HK-2 (cell line): ENCODE measurements at regions not wholly inside any gene's neighbourhood (a gene's known extent, or its start where the extent isn't known, plus 50 kb on each side); places are given as distances from the start of the nearest gene placed in this dataset.
A peak's percentile ranks its signal among the peaks of the same experiment; 100 is the strongest.

ENCODE experiments used
- DNase-seq: peaks from one replicate; pipeline ENCODE4 v3.0.0-alpha.2; 2018; ENCODE audit not compliant: unreplicated experiment

DNA sequence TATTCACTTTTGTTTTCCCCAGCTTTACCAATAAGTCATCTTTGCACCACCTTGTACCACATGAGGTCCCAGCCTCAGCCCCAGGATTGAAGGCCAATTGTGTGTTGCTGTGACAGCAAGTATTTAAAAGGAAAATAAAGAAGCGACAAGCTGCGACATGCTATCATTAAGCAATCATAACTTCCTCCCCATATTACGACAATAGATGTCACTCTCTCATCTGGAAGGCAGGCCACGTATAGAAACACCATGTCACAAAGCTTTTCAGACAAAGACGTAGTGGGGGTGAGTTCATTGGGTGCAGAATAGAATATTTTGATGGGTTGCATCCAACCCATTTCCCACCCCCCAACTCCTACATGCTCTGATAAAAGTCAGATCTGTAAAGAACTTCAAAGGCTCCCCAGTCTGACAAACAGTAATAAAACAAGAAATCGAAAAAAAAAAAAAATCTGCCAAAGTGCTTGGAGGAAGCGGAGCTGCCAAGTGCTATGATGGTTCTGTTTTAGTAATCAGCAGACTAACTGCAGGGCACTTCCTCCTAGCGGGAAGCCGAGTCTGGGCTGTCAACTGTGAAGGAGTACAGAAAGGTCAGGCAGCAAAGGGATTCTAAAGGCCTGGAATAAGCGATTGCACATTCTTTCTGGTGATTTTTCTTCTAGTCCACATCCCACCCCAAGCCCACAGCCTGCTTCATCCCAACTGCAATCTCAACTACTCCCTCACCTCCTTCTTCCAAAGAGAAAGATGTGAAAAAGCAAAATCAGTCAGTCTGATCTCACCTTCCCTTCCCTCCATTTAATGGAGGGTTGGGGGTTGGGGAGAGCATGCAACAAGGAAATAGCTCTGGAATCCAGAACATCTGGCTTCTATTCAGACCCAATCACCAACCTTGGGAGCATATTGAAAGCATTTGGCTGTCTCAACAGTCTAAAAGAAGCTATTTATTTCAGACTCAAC, 131.4 kb upstream of the UBASH3B start:
- DNase-seq: no peak

DNA sequence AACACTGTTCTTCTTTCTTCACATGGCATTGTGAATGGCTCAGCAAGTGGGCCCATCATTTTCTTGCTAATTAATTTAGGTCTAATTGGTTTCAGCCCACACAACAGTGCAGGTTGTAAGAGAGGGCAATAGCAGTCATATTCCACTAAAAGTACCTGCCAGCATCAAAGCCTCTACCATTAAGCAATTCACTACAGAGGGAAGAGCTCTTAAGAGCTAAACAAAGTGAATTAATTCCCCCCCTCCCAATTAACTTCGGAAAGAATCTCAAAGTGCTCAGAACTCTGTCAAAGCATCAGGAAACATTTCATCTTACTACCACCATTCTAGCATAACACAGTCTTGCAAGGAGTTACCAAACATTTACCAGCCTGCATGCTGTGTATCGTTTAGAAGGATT, 133.9 kb upstream of the UBASH3B start:
- no peak for DNase-seq

DNA sequence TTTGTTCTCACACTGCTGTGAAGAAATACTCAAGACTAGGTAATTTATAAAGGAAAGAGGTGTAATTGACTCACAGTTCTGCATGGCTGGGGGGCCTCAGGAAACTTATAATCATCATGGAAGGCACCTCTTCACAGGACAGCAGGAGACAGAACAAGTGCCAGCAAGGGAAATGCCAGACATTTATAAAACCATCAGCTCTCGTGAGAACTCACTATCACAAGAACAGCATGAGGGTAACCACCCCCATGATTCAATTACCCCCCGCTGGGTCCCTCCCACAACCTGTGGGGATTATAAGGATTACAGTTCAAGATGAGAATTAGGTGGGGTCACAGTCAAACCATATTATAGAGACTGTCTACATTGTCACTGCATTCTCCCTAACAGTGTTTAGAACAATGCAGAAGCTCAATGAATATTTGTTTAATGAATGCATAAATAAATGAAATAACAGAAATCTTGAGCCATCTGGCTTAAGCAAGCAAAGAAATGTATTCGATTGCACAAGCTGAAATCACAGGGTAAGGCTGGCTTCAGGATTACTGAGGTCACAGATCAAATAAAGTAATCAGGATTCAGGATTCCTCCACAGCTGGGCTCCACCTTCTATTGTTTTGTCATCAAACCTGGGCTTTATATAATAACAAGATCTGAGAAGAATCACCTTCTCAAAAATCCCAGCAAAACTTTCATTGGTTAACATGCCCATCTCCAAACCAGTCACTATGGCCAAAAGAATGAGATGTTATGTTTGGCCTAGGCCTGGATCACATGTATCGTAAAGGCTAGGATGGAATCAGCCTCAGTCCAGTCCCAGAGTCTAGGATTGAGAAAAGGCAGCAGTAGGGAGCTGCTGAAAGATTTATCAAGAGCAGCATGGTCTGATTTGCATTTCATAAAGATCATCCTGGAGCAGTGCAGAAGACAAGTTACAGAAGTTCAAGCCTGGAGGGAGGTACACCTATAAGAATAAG, 137.8 kb upstream of the UBASH3B start:
- DNase-seq: no peak

DNA sequence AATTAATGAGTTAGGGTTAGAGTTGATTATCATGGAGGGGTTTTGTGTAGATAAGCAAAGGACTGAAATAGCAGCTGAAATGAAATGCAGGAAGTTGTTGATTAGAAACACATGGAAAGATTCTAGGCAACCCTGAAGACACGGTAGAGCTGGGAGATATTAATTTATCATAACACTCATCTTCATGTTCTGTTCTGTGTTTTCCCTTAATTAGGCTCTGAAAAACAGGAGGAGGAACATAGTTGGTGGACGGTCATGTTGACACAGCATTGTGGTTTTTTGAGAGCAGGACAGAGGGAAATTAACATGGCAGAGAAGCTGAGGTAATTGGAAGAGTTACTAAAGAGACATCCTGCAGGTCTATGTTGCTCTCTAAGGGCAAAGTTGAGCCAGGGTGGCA, 138.8 kb upstream of the UBASH3B start:
- DNase-seq: no peak

DNA sequence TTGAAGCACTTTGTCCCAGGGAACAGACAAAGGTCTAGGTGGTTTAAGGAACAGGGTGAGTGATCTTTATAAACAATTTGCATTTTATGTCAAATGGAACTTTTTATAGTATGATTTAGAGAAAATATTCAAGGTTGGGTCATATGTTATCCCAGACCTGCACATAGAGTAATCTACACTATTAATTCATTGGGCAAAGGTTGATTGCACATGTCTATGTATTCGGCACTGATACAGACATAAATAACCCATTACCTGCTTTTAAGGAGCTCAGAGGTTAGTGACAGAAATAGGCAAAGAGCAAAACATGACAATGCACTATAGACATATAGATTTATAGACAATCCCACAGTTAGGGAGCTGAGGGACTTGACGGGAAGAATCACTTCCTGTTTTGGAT, 141.5 kb upstream of the UBASH3B start:
- DNase-seq: no peak

DNA sequence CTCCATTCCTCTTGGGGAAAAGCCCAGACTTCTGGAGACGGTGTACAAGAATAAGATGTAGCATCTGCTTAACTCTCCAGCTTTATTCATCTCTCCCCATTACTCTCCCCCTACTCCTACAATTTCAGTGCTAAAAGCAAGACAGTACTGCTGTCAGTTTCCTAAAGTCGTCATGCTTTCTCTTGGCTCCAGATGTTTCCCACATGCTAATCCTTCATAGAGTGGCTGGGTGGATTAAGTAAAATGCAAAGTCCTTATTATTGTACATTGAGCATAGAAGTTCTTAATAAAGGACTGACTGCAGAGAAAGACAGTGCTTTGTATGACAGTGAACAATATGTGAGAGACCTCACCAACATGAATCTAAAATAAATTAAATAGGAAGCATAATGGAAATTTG, 142.2 kb upstream of the UBASH3B start:
- DNase-seq: no peak

DNA sequence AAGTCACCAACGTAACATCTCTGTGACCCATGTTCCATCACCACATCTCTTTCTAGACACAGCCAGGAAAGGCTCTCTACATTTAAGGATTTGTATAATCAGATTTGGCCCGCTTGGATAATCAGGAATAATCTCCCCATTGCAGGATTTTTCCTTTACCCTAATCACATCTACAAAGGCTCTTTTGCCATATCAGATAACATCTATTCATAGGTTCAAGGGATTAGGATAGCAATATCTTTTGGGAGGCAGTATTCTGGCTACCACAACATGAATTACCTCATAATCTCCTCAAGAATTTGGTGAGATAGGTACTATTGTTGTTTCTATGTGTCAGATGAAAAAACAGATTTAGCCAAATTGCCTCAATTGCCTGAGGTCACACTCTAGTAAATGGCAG, 142.8 kb upstream of the UBASH3B start:
- DNase-seq: no peak

DNA sequence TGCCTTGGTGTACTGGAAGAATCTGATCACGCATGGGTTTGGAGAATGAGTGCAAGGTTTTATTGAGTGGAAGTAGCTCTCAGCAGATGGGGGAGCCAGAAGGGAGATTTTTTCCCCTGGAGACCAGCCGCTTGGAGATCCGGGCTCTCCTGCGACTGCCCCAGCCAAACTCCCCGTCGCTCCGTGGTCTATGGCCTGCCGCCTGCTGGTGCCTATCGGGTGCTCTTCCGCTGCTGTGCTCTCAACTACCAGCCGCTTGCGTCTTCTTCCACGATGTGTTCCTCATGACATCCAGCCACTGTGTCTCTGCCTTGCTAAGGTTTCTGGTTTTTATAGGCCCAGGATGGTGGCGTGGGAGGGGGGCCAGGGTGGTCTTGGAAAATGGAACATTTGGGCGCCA, 145.6 kb upstream of the UBASH3B start:
- DNase-seq: no peak

DNA sequence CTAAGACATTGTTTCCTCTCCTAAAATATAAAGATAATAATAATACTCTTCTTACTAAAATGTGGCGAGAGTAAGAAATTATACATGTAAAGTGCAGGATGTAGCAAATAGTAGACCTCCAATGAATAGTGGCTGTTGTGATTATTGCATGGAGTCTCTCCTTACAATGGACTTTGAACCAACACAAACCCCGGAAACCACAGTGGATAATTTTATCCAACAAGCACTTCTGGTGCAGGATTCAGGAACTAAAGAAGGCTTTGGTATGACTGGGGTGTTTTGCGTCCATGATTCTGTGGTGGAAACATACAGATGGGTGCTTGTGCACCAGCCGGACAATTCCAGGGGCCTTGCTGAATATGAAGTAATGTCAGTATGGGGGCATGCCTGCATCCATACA, 146.4 kb upstream of the UBASH3B start:
- no peak for DNase-seq

DNA sequence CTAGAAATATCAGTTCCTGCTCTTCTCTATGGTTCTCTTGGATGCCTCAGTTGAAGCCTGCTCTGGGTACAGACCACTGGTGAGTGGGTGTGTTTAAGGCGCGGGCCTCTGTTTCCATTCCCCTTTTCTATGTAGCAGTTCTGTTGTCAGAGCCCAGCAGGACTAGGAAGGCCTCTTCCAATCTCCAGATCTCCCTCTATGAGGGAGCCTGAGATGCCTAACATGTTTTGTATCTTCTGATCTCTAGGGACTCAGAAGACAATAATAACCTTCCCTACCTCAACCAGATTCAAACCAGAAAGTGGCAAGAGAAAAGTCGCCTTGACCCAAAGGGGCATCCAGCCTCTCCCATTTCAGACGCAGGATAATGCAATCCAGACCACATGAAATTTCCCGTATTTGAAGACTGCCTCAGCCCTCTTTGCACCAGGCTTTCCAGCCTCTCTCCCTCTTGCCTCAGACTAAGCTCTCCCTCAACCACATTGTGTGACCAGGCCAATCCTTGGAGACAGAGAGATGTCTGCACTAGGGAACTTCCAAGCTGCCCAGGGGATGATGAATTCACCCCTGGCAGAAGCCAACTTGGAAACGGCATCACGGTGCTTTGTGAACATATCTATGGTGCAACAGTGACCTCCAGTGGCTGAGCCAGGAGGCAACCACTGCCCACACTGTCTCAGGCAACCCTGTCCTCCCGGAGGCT, 150.1 kb upstream of the UBASH3B start:
- peak; percentile 47 for DNase-seq

DNA sequence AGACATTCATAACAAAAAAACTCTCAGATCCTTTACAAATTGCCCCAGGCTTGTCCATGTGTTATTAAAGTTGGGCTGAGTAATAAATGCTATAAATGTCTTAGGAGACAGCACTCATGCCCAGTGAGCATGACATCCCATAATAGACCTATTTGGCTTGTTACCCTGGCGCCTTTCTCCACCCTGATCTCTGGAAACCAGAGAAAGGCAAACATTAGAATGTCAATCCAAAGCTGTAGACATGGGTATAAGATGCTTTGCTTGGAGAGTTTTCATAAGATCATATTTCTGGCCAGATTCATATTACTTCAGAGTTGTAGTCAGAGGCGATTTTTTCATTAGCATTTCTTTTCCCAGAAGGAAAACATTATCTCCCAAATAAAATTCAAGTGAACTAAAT, 161.3 kb upstream of the UBASH3B start:
- DNase-seq: no peak

DNA sequence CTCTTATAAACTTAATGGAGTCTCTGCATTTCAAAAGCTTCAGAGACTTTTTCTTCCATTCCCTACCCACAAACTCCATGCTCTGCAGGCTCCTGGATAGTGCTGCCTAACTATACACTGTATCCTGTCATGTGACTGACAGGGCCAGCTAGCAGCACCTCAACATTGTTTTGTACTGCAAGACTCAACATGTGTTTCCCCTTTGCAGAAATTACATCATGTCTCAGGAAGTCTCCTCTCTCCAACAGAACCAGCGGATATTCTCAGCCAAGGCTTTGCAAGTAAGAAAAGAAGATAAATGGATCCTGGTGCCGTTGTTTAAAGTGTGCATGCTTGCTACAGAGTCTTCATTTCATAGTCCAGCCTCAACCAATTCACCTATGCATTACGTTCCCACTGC, 164.0 kb upstream of the UBASH3B start:
- no peak for DNase-seq

DNA sequence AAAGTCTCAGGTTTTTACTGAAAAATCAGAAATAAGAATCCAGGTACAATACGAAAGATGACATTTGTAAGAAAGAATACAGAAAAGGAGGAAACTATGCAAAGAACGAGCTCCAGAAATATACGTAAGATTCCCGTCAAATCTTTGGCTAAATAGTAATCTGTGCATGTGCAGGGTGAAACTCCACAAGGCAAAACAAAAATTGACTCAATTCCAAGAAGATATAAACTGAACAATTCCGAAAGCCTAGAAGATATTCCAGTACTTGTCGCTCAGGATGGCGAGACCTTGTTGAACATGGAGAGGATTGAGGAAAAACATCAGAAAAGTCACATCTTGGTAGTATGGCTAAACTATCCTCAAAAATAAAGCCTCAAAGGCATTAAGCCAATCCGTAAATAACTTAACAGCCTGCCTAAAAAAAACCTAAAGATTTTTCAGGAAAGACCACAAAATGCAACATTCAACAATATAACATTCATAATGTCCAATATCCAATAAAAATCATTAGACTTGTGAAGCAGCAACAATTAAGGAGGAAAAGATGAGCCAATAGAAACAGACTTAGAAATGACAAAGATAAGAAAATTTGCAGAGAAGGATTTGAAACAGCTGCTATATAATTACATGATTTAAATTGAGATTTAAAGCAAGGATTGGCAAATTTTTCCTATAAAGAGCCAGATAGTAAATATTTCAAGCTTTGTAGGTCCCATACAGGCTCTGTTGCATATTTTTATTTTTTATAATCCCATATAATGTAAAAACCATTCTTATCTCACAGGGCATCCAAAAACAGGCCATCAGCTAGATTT, 166.4 kb upstream of the UBASH3B start:
- DNase-seq: no peak

DNA sequence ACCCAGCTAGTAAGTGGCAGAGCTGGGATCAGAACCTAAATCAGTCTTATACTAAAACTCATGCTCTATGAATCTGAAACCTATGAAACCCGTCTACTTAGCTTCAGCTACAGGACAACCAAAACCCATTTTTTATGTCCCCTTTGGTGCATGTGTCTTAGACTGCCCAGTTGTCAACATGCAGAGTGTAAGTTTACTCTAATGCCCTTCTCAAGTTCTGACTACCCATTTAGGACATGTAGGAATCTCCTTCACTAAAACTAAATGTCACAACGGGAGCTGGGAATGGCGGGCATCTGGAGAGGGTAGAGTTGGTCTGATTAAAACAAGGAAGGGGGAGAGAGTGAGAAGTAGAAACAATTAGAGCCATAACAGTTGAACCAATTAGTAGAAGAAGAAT, 167.9 kb upstream of the UBASH3B start:
- DNase-seq: no peak

DNA sequence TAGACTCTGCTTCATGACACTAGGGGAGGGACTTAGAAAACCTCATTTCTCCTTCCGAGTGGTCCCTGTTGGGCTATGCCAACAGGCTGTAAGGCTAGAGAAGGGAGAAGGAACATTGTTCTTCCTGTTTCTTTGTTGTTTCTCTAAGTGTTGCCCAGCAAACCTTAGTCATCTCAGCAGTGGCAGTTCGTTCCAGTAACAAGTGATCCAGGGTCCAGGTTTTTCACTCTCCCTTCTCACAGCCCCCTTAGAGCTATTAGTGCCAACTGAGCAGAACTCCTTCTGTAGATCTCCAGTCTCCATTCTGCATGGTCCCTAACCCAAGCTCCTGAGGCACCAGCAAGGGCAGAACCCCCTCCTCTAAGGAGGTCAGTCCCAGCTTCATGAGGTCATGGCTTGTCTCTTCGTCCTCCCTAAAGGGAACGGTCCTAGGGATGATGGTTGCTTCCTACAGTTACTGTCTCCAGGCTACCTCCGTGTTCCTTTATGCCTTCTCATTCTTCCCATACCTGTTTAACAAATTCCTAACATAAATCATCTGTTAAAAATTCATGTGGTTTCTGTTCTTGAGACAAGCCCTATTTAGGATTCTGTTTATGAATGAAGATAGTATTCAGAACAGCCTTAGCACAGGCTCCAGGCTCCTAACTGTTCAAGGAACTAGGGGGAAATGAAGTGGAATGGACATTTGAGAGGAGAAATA, 168.6 kb upstream of the UBASH3B start:
- no peak for DNase-seq

DNA sequence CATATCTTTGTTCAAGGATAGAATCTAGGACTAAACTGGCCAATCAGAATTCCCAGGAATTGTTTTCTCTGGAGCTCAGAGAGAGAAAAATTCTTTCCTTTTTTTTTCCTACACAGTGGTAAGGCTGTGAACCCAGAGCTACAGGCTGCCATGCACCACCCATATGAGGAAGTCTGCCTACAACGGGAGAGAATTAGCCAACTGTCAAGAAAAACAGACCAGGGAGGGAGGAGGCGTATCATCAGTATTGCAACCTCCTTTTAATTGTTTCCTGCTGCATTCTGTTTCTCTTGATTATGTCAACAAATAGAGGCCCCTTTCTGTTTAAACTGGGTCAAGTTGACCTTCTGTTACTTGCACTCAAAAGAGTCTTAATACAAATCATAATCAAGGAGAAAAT, 176.5 kb upstream of the UBASH3B start:
- no peak for DNase-seq

DNA sequence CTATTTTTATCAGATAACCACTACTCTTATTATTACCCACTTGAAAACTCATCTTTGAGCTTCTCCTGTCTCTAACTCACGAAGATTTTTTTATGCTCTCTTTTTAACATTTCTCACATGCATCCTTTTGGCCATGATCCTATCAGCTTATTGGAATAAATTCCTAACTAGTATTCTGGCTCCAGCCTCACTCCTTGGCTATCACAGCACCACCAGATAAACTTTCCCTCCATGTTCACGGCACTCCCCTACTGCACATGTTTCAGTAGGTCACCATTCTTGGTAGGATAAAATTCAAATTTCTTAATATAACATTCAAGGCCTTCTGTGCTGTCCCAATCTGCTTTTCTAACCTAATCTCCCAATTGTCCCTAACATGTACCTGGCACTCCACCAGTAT, 186.6 kb upstream of the UBASH3B start:
- no peak for DNase-seq

DNA sequence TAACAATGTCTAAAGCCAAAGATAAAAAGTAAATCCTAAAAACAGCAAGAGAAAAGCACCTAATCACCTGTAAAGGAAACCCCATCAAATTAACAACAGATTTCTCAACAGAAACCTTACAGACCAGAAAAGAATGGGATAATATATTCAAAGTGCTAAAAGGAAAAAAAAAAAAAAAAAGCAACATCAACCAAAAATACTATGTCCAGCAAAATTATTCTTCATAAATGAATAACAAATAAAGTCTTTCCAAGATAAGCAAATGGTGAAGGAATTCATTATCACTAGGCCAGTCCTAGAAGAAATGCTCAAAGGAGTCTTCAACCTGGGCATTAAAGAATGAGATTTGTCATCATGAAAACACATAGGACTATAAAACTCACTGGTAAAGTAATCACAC, 192.0 kb upstream of the UBASH3B start:
- DNase-seq: no peak

DNA sequence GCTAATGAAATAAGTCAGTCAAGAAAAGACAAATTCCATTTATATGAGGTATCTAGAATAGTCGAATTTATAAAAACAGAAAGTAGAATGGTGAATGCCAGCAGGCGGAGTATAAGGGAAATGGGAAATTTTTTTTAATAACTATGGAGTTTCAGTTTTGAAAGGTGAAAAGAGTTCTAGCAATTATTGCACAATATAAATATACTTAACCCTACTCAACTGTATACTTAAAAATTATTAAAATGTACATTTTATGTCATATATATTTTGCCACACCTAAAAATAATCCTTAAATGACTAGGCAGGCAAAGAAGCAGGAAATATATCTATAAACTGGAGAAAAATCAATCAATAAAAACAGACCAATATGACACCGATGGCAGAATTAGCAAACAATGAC, 196.5 kb upstream of the UBASH3B start:
- DNase-seq: no peak

DNA sequence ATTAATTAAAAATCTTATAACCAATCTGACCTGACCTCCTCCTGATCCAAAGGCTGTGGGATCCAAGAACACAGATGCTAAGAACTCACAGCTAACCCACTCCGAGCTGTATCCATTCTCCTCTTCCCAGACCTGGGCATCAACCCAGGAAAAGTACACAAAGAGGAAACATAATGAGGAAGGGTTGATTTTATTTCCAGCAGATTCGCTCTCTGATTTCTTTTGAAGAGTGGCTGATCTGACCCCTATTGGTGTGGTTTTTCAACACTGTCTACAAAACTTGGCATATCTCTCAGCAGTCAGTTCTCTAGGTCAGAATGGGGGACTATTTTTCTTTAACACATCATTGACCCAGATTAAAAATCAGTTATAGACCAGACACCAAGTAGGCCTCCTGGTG, 201.9 kb upstream of the UBASH3B start:
- DNase-seq: no peak

DNA sequence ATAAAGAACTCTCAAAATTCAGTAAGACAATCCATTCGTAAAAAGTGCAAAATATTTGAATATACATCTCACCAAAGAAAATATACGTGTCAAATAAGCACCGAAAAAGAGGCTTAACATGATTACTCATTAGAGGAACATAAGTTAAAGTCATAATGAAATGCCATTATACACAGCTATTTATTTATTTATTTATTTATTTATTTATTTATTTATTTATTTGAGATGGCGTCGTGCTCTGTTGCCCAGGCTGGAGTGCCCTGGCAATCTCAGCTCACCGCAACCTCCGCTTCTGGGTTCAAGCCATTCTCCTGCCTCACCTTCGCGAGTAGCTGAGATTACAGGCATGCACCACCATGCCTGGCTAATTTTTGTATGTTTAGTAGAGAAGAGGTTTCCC, 203.6 kb upstream of the UBASH3B start:
- no peak for DNase-seq
